Tongue (tissue), 1 donor: ENCODE measurements at regions not wholly inside any gene's neighbourhood (a gene's known extent, or its start where the extent isn't known, plus 50 kb on each side); places are given as distances from the start of the nearest gene placed in this dataset.

Source experiments
- DNase-seq: peaks from one replicate; pipeline ENCODE4 v3.0.0-alpha.2; 2015

- no peak for DNase-seq
Measured at GRCh38 chr17:27974045-27974436, 68.4 kb upstream of the NLK start.

- no peak for DNase-seq
Measured at GRCh38 chr17:27974531-27975145, 67.8 kb upstream of the NLK start.

DNA sequence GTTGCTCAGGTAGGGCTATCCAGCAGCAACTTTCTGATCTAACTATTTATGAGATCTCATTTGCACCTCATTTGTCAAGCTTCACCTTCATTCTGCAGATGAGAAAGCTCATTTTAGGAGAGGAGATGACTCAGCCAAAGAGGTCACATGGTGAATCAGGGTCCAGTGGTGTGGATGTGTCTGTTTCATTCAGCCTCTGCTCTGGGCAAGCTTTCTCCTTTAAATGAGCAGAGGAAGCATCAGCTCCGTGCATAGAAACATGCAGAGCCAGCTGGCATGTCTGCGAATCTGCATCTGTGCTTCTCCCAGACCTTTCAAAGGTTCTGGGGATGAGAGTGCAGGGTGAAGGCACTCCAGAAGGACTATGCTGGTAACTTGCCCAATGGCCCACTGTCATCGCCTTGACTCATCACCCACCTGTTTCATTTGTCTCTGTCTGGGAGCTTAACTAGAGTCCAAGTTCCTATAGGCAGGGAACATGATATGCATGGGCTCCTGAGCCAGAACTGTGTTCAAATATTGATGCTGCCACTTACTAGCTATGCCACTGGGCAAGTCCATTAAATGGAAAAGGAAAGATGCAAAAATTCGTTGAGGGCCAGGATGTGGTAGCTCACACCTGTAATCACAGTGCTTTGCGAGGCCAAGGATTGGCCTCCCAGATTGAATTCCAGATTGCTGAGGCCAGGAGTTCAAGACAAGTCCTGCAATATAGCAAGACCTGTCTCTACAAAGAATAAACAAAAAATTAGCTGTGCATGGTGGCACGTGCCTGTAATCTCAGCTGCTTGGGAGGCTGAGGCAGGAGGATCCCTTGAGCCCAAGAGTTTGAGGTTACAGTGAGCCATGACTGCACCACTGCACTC, 67.1 kb upstream of the NLK start:
- peak; percentile 56 for DNase-seq

- no peak for DNase-seq
Measured at GRCh38 chr17:27976331-27976730, 66.1 kb upstream of the NLK start.

DNA sequence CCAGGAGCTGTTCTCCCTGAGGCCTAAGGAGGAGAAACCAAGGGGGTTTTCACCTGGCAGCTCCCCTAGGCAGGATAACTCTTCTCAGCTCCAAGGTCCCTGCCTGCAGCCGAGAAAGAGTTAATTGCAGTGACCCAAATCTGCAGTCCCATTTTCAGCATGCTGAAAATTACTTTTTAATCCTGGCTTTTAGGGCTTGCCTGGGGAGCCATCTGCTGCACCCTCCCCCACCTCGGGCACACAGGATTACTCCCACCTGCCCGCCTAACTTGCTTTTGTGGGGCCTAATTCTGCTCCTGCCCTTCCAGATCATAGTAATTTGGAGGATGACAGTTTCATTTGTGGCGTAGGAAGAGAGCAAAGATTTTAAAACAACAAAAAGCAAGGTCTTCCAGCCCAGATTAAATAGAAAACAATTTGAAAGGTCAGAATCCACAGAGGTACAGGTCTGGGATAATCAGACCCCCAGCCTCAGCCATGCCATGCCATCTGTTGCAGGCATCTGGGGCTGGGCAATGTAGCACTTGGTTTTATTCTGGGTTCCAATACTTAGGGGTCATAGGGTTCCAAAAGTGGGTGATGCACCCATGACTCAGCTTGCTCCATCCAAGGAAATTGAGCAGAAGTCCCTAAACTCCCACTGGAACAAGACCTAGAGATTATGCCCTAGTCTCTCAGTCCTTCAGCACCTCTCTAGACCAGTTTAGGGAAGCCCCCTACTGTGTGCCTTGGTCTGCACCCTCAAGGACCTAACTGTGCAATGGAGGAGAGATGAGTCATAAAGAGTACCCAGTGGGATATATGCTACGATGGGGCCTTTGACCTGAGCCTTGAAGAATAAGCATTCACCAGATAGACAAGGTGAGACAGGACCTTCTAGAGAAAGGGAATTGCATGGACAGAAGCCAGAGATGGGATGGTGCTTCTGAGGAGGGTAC, 64.5 kb upstream of the NLK start:
- DNase-seq = no peak

DNA sequence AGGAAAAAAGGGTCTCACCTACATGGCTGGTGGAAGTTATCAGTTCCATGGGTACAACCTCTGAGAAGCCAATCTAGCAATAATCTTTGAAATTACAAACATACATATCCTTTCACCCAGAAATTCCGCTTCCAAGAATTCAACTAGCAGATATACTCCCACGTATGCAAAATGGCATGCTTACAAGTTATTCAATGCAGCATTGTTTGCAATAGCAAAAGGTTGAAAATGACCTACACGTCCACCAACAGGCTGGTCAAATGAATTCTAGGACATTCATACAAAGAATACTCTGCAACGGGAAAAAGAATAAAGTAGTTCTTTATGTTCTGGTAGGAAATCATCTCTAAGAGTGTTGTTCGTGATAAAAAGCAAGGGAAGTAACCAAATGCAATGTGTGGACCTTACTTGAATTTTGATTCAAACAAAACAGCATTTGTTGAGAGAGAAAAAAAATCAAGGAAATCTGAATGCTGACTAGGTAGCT, 63.7 kb upstream of the NLK start:
- no peak for DNase-seq

- DNase-seq = no peak
Measured at GRCh38 chr17:27980043-27980442, 62.4 kb upstream of the NLK start.

- DNase-seq = no peak
Measured at GRCh38 chr17:27981978-27982377, 60.5 kb upstream of the NLK start.

GRCh38 chr17:27982688-27983087, 59.8 kb upstream of the NLK start:
- DNase-seq = no peak

DNA sequence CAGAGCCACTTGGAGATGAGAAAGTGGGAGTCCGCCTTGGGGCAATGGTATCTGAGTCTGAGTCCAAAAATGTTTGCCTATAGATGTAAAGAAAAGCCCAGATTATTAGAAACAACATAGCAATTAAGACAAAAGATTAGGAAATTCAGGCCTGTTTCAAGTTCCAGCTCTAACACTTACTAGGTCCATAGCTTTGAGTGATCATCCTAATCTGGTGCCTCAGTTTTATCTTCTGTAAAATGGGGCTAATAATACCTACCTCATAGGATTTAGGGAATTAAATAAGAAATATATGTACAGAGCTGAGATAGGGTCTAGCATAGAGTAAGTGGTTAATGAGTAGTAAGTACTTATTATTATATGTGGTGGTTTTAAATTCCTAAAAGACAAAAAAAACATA, 58.6 kb upstream of the NLK start:
- no peak for DNase-seq

GRCh38 chr17:27984404-27984803, 58.1 kb upstream of the NLK start:
- DNase-seq = no peak

GRCh38 chr17:27984816-27985215, 57.7 kb upstream of the NLK start:
- DNase-seq = no peak

DNA sequence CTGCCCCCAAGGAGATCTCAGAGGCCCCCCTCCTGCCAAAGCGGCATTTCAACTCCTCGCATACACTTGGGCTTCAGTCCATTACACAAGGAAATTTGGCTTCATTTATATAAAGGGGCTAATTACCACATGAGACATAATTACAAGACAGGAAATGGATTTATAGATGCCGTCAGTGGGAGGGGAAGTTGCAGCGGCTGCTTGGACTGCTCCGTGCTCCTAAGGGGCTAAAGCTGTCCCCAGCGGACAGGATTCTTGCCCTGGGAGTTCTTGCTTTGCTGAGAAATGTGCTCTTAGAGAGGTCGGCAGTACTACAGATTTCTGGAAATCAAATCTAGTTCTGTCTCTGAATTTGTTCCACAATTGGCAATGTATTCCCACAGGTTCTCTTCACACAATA, 57.2 kb upstream of the NLK start:
- DNase-seq = no peak

- no peak for DNase-seq
Measured at GRCh38 chr17:27985736-27986399, 56.6 kb upstream of the NLK start.

- no peak for DNase-seq
Measured at GRCh38 chr17:27986805-27987684, 55.4 kb upstream of the NLK start.

- DNase-seq = no peak
Measured at GRCh38 chr17:27989046-27989445, 53.4 kb upstream of the NLK start.

GRCh38 chr17:27990100-27990499, 52.4 kb upstream of the NLK start:
- DNase-seq = no peak

DNA sequence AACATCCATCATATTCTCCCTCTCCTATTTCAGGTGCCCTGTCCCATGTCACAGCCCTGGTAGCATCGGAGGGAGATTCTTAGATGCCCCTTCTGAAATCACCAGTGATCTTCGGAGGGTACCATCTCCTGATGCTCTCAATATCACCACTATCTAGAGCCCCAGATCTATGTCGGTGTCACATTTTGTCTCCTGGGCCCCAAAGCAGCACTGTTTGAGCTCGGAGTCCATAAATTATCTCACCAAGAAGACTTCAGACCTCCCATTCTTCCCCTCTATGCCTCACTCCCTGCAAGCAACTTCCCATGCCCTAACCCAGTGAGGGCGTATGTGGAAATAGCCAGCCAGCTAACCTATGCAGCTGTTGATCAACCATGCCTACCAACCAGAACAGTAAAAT, 51.5 kb upstream of the NLK start:
- DNase-seq = no peak

GRCh38 chr17:27991462-27991993, 50.9 kb upstream of the NLK start:
- no peak for DNase-seq
